Muscle of arm (tissue), 1 donor: ENCODE measurements at regions not wholly inside any gene's neighbourhood (a gene's known extent, or its start where the extent isn't known, plus 50 kb on each side); places are given as distances from the start of the nearest gene placed in this dataset.

Experiments used
- DNase-seq: peaks from one replicate; pipeline ENCODE4 v3.0.0-alpha.2; 2013

GRCh38 chr6:169047345-169047744 lies 206.3 kb downstream of the THBS2 start:
- no peak for DNase-seq

GRCh38 chr6:169046483-169047192 lies 207.0 kb downstream of the THBS2 start:
- no peak for DNase-seq

- no peak for DNase-seq
These were observed 207.6 kb downstream of the THBS2 start for GRCh38 chr6:169046021-169046420.

- DNase-seq: peak; percentile 29
These were observed 208.2 kb downstream of the THBS2 start for GRCh38 chr6:169045486-169045885.

- peak; percentile 55 for DNase-seq
These were observed 209.0 kb downstream of the THBS2 start for GRCh38 chr6:169044381-169045230.

GRCh38 chr6:169042061-169042460 lies 211.6 kb downstream of the THBS2 start:
- no peak for DNase-seq

- no peak for DNase-seq
These were observed 212.6 kb downstream of the THBS2 start for GRCh38 chr6:169041078-169041477.

- DNase-seq: no peak
These were observed 215.0 kb downstream of the THBS2 start for GRCh38 chr6:169038691-169039090.

GRCh38 chr6:169035385-169036240 lies 218.0 kb downstream of the THBS2 start:
- DNase-seq: peak; percentile 49

- no peak for DNase-seq
These were observed 219.0 kb downstream of the THBS2 start for GRCh38 chr6:169034516-169035167.

- DNase-seq: no peak
These were observed 223.8 kb downstream of the THBS2 start for GRCh38 chr6:169029861-169030260.

- no peak for DNase-seq
These were observed 225.3 kb downstream of the THBS2 start for GRCh38 chr6:169028343-169028742.

GRCh38 chr6:169026175-169026574 lies 227.5 kb downstream of the THBS2 start:
- no peak for DNase-seq

- DNase-seq: no peak
These were observed 229.5 kb downstream of the THBS2 start for GRCh38 chr6:169024047-169024660.

- DNase-seq: no peak
These were observed 230.3 kb downstream of the THBS2 start for GRCh38 chr6:169023161-169023874.

GRCh38 chr6:169022079-169022478 lies 231.6 kb downstream of the THBS2 start:
- no peak for DNase-seq

GRCh38 chr6:169020821-169021220 lies 232.8 kb downstream of the THBS2 start:
- no peak for DNase-seq

- no peak for DNase-seq
These were observed 233.7 kb downstream of the THBS2 start for GRCh38 chr6:169019727-169020491.

GRCh38 chr6:169019111-169019510 lies 234.5 kb downstream of the THBS2 start:
- DNase-seq: no peak

- no peak for DNase-seq
These were observed 236.9 kb downstream of the THBS2 start for GRCh38 chr6:169016758-169017157.
